Gastrocnemius medialis (tissue), 4 donors: ENCODE measurements at regions not wholly inside any gene's neighbourhood (a gene's known extent, or its start where the extent isn't known, plus 50 kb on each side); places are given as distances from the start of the nearest gene placed in this dataset.
A peak's percentile ranks its signal among the peaks of the same experiment; 100 is the strongest.
"Not testable (repeated sequence)": the region's sequence is repeated elsewhere in the genome, so short reads cannot be mapped to it uniquely, and the experiment has no call there.

Source experiments
- ATAC-seq, 2 donors: fragments of 150-250 bp; one replicate each; pipeline ENCODE4 v1.9.1; 2016
- DNase-seq, 2 donors: peaks; one replicate each; pipeline ENCODE4 v3.0.0-alpha.2; 2019
- H3K27ac ChIP-seq, 4 donors: fragments of 200-600 bp; sonication (generic); 1 replicate in 1 of 4; 2 replicates in 3 of 4; pipeline ENCODE4 v1.5.1; 2016 to 2018; ENCODE audit warnings: mild to moderate bottlenecking in 2 of 4, moderate library complexity in 1 of 4
- H3K27me3 ChIP-seq, 3 donors: fragments of 200-600 bp; sonication (generic) in 2 of 3; 1 replicate in 1 of 3; 2 replicates in 2 of 3; pipeline versions ENCODE4 v1.5.1 to v1.6.0; 2016 to 2019; ENCODE audit warnings: mild to moderate bottlenecking in 1 of 3, moderate library complexity in 1 of 3
- H3K36me3 ChIP-seq, 2 donors: fragments of 200-600 bp; sonication (generic) in 1 of 2; one replicate each; pipeline ENCODE4 v1.5.1; 2017 to 2018
- H3K4me1 ChIP-seq, 2 donors: fragments of 200-600 bp; sonication (generic) in 1 of 2; one replicate each; pipeline ENCODE4 v1.5.1; 2016 to 2017; ENCODE audit warnings: mild to moderate bottlenecking in 2 of 2
- H3K4me3 ChIP-seq, 4 donors: fragments of 200-600 bp; sonication (generic) in 3 of 4; 1 replicate in 1 of 4; 2 replicates in 3 of 4; pipeline ENCODE4 v1.5.1; 2016 to 2019; ENCODE audit warnings: mild to moderate bottlenecking in 2 of 4
- H3K9me3 ChIP-seq, 3 donors: fragments of 200-600 bp; sonication (generic) in 2 of 3; 1 replicate in 1 of 3; 2 replicates in 2 of 3; pipeline ENCODE4 v1.5.1; 2016 to 2019
- POLR2A ChIP-seq, 2 donors: fragments of 450-650 bp; IDR thresholded peaks; one replicate each; pipeline ENCODE4 v1.6.1; 2017; ENCODE audit warnings: antibody characterized with exemption in 2 of 2, mild to moderate bottlenecking in 2 of 2, moderate library complexity in 2 of 2
- in situ Hi-C, 4 donors: fragments of 200-750 bp; cut with MboI; loops; one replicate each; pipeline versions ENCODE4 v1.15.0 to v1.8.0; 2017; ENCODE audit warnings: low sequenced_read_pairs in 4 of 4
- intact Hi-C: fragments of 100-400 bp; cut with DNase I; formaldehyde crosslinking; loops from one replicate; pipeline ENCODE4 v1.15.1; 2023; ENCODE audit warnings: low total_unique reads
- TF ChIP-seq, protein P1 (sequence below), 5 experiments: fragments of 450-650 bp in 3 of 5; fragments of 200-600 bp in 2 of 5; sonication (generic) in 2 of 5; IDR thresholded peaks in 4 of 5; conservative IDR thresholded peaks in 1 of 5; 1 replicate in 4 of 5; 2 replicates in 1 of 5; pipeline ENCODE4 v1.5.1; 2016 to 2019; ENCODE audit warnings: antibody characterized with exemption in 5 of 5, mild to moderate bottlenecking in 3 of 5, moderate library complexity in 3 of 5

DNA sequence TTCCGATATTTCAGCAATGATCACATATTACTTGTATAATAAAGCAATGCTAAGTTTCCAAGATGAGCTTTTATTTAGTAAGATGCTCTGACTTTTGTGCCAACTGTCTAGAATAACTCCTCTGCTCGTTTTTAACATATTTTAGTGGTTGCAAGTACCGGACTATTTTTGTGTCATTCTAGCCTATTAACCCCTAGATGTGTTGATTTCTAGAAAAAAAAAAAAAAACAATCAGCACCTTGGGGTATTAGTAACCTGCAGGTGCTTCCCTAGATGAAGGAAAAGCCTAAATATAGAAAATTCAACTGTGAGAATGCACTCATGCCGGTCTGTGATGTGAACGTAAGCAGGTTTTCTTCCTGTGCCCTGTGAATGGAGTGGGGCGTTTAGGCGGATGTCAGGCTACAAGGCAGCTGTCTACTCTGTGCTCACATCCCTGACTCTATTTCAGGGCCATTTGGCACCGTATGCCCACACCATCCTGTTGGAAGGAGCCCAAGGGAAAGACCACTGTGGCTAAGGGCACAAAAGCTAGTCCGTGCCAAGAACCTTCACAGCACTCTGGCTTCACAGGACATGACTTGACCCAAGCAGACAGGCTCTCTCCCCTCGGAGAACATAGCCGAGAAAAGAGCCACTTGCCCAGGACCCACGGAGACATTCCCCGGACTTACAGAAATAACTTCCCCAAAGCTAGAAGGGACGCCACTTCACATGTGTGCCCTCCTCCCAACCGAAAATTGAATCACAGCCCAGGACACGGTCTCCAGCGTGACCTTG is 60.9 kb upstream of the AGAP1 start:
- peaks cover 18 to 19% of the 10 kb centered on the region in 2 donors for H3K4me1 ChIP-seq
- H3K4me3 ChIP-seq, result peak overlapping the region; percentile 23 to 48 (median 24)
- TF ChIP-seq, protein P1, sequence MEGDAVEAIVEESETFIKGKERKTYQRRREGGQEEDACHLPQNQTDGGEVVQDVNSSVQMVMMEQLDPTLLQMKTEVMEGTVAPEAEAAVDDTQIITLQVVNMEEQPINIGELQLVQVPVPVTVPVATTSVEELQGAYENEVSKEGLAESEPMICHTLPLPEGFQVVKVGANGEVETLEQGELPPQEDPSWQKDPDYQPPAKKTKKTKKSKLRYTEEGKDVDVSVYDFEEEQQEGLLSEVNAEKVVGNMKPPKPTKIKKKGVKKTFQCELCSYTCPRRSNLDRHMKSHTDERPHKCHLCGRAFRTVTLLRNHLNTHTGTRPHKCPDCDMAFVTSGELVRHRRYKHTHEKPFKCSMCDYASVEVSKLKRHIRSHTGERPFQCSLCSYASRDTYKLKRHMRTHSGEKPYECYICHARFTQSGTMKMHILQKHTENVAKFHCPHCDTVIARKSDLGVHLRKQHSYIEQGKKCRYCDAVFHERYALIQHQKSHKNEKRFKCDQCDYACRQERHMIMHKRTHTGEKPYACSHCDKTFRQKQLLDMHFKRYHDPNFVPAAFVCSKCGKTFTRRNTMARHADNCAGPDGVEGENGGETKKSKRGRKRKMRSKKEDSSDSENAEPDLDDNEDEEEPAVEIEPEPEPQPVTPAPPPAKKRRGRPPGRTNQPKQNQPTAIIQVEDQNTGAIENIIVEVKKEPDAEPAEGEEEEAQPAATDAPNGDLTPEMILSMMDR (IDR thresholded peaks at IDR 0.05 in 4 of 5, conservative IDR thresholded peaks at IDR 0.05 in 1 of 5), result no peak
- TF ChIP-seq POLR2A (IDR thresholded peaks at IDR 0.05), result no peak
- in situ Hi-C loops, result loop anchor here in 3 of 4 donors (10.0 kb wide), 2 partner anchors 162 to 312 kb away; no protein-coding TSS in a partner anchor
- H3K9me3 ChIP-seq, result no peaks in the 10 kb centered on the region
- intact Hi-C loops, result loop anchor here (2.0 kb wide), 1 partner anchor 162 kb away; no protein-coding TSS in a partner anchor
- peak overlapping the region; percentile 31 to 56 (median 48) for H3K27ac ChIP-seq
- H3K27me3 ChIP-seq, result no peaks in the 10 kb centered on the region
- ATAC-seq (peak; percentile 39 to 57), DNase-seq (no peak)
- H3K36me3 ChIP-seq, result no peaks in the 10 kb centered on the region

GRCh38 chr2:235433860-235434259 is 60.0 kb upstream of the AGAP1 start:
- in situ Hi-C loops (loop anchor here in 3 of 4 donors (10.0 kb wide), 2 partner anchors 161 to 311 kb away; no protein-coding TSS in a partner anchor), intact Hi-C loops (loop anchor here (2.0 kb wide), 2 partner anchors 161 to 313 kb away; no protein-coding TSS in a partner anchor)
- ATAC-seq (peak; percentile 85 to 90), DNase-seq (peak; percentile 34 to 72)
- no peaks in the 10 kb centered on the region for H3K27me3 ChIP-seq
- peaks cover 18 to 19% of the 10 kb centered on the region in 2 donors for H3K4me1 ChIP-seq
- no peak for TF ChIP-seq POLR2A (IDR thresholded peaks at IDR 0.05)
- TF ChIP-seq, protein P1 (IDR thresholded peaks at IDR 0.05 in 4 of 5, conservative IDR thresholded peaks at IDR 0.05 in 1 of 5), result peak in 2 of 5 experiments; percentile 23 to 25
- H3K9me3 ChIP-seq, result no peaks in the 10 kb centered on the region
- no peak overlapping the region for H3K4me3 ChIP-seq
- H3K36me3 ChIP-seq, result no peaks in the 10 kb centered on the region
- H3K27ac ChIP-seq, result peak overlapping the region; percentile 31 to 56 (median 48)

GRCh38 chr2:235439959-235440662 is 53.7 kb upstream of the AGAP1 start:
- no peaks in the 10 kb centered on the region for H3K9me3 ChIP-seq
- H3K27ac ChIP-seq, result no peak overlapping the region
- ATAC-seq (no peak), DNase-seq (no peak)
- TF ChIP-seq, protein P1 (IDR thresholded peaks at IDR 0.05 in 4 of 5, conservative IDR thresholded peaks at IDR 0.05 in 1 of 5), result no peak
- TF ChIP-seq POLR2A (IDR thresholded peaks at IDR 0.05), result no peak
- in situ Hi-C loops, result loop anchor here in 3 of 4 donors (10.0 kb wide), 2 partner anchors 155 to 305 kb away; no protein-coding TSS in a partner anchor
- intact Hi-C loops, result no loop called here
- H3K27me3 ChIP-seq, result no peaks in the 10 kb centered on the region
- H3K4me1 ChIP-seq, result no peaks in the 10 kb centered on the region
- no peak overlapping the region for H3K4me3 ChIP-seq
- no peaks in the 10 kb centered on the region for H3K36me3 ChIP-seq

DNA sequence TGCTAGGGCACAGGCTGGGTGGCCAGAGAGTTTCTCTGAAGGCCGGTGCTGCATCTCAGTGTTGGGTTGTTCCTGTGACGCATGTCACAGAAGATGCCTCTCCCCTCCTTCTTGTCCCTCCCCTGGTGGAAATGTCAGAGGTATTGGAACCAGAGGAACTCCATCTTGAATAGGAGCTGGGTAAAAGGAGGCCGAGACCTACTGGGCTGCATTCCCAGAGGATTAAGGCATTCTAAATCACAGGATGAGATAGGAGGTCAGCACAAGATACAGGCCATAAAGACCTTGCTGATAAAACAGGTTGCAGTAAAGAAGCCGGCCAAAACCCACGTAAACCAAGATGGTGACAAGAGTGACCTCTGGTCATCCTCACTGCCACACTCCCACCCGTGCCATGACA is 50.3 kb upstream of the AGAP1 start:
- in situ Hi-C loops, H3K4me3 ChIP-seq, H3K27ac ChIP-seq, ATAC-seq, H3K36me3 ChIP-seq, H3K9me3 ChIP-seq, H3K27me3 ChIP-seq, DNase-seq, H3K4me1 ChIP-seq, intact Hi-C loops: not testable (repeated sequence)
